ENCODE measurements at regions not wholly inside any gene's neighbourhood (a gene's known extent, or its start where the extent isn't known, plus 50 kb on each side); places are given as distances from the start of the nearest gene placed in this dataset.

DNA sequence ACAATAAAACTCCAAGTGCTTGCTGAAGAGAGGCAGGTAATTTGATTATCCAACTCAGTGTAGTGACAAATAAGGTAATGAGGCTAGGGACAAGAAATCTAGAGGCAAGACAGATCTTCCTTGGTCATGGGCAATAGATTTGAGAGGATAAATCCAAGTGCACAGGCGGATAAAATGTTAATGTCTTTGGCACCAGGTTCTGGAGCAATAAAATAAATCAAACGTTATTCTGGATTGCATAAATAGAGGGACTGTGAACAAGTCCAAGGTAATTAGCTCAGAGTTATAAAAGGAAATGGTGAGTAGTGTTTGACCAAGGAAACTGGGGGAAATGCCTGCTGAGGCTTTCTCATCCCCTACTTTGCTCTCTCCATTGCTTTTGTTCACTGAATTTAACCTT, 329.3 kb upstream of the PROX1 start:
- H3K27me3 ChIP-seq, result peaks cover 0 to under 1% (median 0%) of the 10 kb centered on the region in 4 donors
- no peaks in the 10 kb centered on the region for H3K4me1 ChIP-seq
- TF ChIP-seq EP300 (IDR thresholded peaks at IDR 0.05) (no peak), POLR2A (IDR thresholded peaks at IDR 0.05; ENCODE audit: low read depth) (no peak), POLR2AphosphoS5 (IDR thresholded peaks at IDR 0.05) (no peak)
- TF ChIP-seq, protein P1, sequence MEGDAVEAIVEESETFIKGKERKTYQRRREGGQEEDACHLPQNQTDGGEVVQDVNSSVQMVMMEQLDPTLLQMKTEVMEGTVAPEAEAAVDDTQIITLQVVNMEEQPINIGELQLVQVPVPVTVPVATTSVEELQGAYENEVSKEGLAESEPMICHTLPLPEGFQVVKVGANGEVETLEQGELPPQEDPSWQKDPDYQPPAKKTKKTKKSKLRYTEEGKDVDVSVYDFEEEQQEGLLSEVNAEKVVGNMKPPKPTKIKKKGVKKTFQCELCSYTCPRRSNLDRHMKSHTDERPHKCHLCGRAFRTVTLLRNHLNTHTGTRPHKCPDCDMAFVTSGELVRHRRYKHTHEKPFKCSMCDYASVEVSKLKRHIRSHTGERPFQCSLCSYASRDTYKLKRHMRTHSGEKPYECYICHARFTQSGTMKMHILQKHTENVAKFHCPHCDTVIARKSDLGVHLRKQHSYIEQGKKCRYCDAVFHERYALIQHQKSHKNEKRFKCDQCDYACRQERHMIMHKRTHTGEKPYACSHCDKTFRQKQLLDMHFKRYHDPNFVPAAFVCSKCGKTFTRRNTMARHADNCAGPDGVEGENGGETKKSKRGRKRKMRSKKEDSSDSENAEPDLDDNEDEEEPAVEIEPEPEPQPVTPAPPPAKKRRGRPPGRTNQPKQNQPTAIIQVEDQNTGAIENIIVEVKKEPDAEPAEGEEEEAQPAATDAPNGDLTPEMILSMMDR (IDR thresholded peaks at IDR 0.05), result no peak
- 34% methylated on average over 2 of the region's 2 CpGs for WGBS
- no peak for DNase-seq (ENCODE audit: extremely low spot score)
- no peaks in the 10 kb centered on the region for H3K36me3 ChIP-seq
- intact Hi-C loops (cut with DNase I), result no loop called here
- no peak overlapping the region for H3K4me3 ChIP-seq
- no peak overlapping the region for H3K27ac ChIP-seq (replicated peaks in 1 of 4)
- no peaks in the 10 kb centered on the region for H3K9me3 ChIP-seq

GRCh38 chr1:213659580-213660547, 327.9 kb upstream of the PROX1 start:
- Histone ChIP-seq H3K4me3 (no peak overlapping the region), H3K9me3 (no peaks in the 10 kb centered on the region), H3K27ac (replicated peaks in 1 of 4) (no peak overlapping the region), H3K36me3 (no peaks in the 10 kb centered on the region), H3K27me3 (peaks cover 0 to 7% (median 0%) of the 10 kb centered on the region in 4 donors), H3K4me1 (no peaks in the 10 kb centered on the region)
- 73% methylated on average over 8 of the region's 8 CpGs for WGBS
- intact Hi-C loops (cut with DNase I), result no loop called here
- peak; percentile 29 for DNase-seq (ENCODE audit: extremely low spot score)
- TF ChIP-seq EP300 (IDR thresholded peaks at IDR 0.05), result no peak

DNA sequence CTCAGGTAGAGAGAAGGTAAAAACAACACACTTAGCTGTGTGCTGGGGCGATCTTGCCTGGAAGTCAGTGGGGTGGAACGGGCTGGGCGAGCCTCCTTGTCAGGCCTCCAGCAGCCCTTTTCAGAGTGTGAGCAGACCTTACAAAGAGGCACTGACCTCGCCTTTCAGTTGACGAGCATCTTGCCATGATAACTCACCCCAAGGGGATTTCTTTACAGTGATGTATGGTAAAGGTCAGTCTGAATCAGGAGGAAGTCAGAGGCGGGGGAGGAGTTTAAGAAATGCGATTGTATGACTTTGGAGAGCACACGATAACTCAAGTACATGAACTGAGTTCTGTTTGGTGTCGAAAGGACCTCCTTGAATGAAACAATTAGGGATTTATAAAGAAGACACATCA, 326.5 kb upstream of the PROX1 start:
- intact Hi-C loops (cut with DNase I), result no loop called here
- no peaks in the 10 kb centered on the region for H3K36me3 ChIP-seq
- DNase-seq (ENCODE audit: extremely low spot score), result peak; percentile 83
- H3K4me3 ChIP-seq, result no peak overlapping the region
- TF ChIP-seq, protein P1 (IDR thresholded peaks at IDR 0.05), result no peak
- TF ChIP-seq POLR2A (IDR thresholded peaks at IDR 0.05; ENCODE audit: low read depth) (no peak), POLR2AphosphoS5 (IDR thresholded peaks at IDR 0.05) (no peak), EP300 (IDR thresholded peaks at IDR 0.05) (no peak)
- H3K27ac ChIP-seq (replicated peaks in 1 of 4), result no peak overlapping the region
- H3K27me3 ChIP-seq, result peaks cover 0 to 7% (median 0%) of the 10 kb centered on the region in 4 donors
- H3K4me1 ChIP-seq, result no peaks in the 10 kb centered on the region
- no peaks in the 10 kb centered on the region for H3K9me3 ChIP-seq
- WGBS, result 67% methylated on average over 9 of the region's 9 CpGs

GRCh38 chr1:213666113-213666512, 321.7 kb upstream of the PROX1 start:
- TF ChIP-seq POLR2AphosphoS5 (IDR thresholded peaks at IDR 0.05) (no peak), POLR2A (IDR thresholded peaks at IDR 0.05; ENCODE audit: low read depth) (no peak), EP300 (IDR thresholded peaks at IDR 0.05) (no peak)
- TF ChIP-seq, protein P1 (IDR thresholded peaks at IDR 0.05), result no peak
- Histone ChIP-seq H3K27me3 (peaks cover 0 to 7% (median 0%) of the 10 kb centered on the region in 4 donors), H3K4me1 (no peaks in the 10 kb centered on the region), H3K9me3 (no peaks in the 10 kb centered on the region), H3K36me3 (no peaks in the 10 kb centered on the region), H3K4me3 (no peak overlapping the region), H3K27ac (replicated peaks in 1 of 4) (no peak overlapping the region)
- intact Hi-C loops (cut with DNase I), result no loop called here
- WGBS, result 51% methylated on average over 2 of the region's 2 CpGs
- peak; percentile 29 for DNase-seq (ENCODE audit: extremely low spot score)

GRCh38 chr1:213666922-213667321, 320.9 kb upstream of the PROX1 start:
- TF ChIP-seq POLR2AphosphoS5 (IDR thresholded peaks at IDR 0.05), result no peak
- TF ChIP-seq, protein P1 (IDR thresholded peaks at IDR 0.05), result no peak
- TF ChIP-seq POLR2A (IDR thresholded peaks at IDR 0.05; ENCODE audit: low read depth), result no peak
- no peak for TF ChIP-seq EP300 (IDR thresholded peaks at IDR 0.05)
- H3K36me3 ChIP-seq, result no peaks in the 10 kb centered on the region
- DNase-seq (ENCODE audit: extremely low spot score), result peak; percentile 62
- intact Hi-C loops (cut with DNase I), result no loop called here
- H3K4me3 ChIP-seq, result no peak overlapping the region
- no peak overlapping the region for H3K27ac ChIP-seq (replicated peaks in 1 of 4)
- H3K4me1 ChIP-seq, result no peaks in the 10 kb centered on the region
- H3K9me3 ChIP-seq, result no peaks in the 10 kb centered on the region
- peaks cover 0 to 7% (median 0%) of the 10 kb centered on the region in 4 donors for H3K27me3 ChIP-seq
- 85% methylated on average over 3 of the region's 3 CpGs for WGBS
